NCI-H69 (cell line): ENCODE measurements at regions not wholly inside any gene's neighbourhood (a gene's known extent, or its start where the extent isn't known, plus 50 kb on each side); places are given as distances from the start of the nearest gene placed in this dataset.
"Not testable (repeated sequence)": the region's sequence is repeated elsewhere in the genome, so short reads cannot be mapped to it uniquely, and the experiment has no call there.

Experiments
- DNase-seq: peaks from one replicate; lab custom pipeline; 2025; lab: John Stamatoyannopoulos, UW

GRCh38 chr6:154598399-154598798 is 87.9 kb upstream of the CNKSR3 start:
- DNase-seq, result peak; percentile 7

- no peak for DNase-seq
Observed at GRCh38 chr6:154602296-154602695, 91.8 kb upstream of the CNKSR3 start.

- no peak for DNase-seq
Observed at GRCh38 chr6:154602708-154603107, 92.2 kb upstream of the CNKSR3 start.

GRCh38 chr6:154604119-154604518 is 93.6 kb upstream of the CNKSR3 start:
- DNase-seq, result peak; percentile 61

GRCh38 chr6:154605178-154605881 is 94.8 kb upstream of the CNKSR3 start:
- DNase-seq, result peak; percentile 42

GRCh38 chr6:154605882-154606370 is 95.4 kb upstream of the CNKSR3 start:
- no peak for DNase-seq

GRCh38 chr6:154606457-154606856 is 96.0 kb upstream of the CNKSR3 start:
- DNase-seq, result no peak

GRCh38 chr6:154606860-154607259 is 96.4 kb upstream of the CNKSR3 start:
- DNase-seq, result no peak

GRCh38 chr6:154611241-154611640 is 100.8 kb upstream of the CNKSR3 start:
- no peak for DNase-seq

- no peak for DNase-seq
Observed at GRCh38 chr6:154611847-154612246, 101.4 kb upstream of the CNKSR3 start.

GRCh38 chr6:154613137-154613676 is 102.7 kb upstream of the CNKSR3 start:
- peak; percentile 65 for DNase-seq

- no peak for DNase-seq
Observed at GRCh38 chr6:154614101-154614500, 103.6 kb upstream of the CNKSR3 start.

GRCh38 chr6:154614641-154615040 is 104.2 kb upstream of the CNKSR3 start:
- DNase-seq, result no peak

GRCh38 chr6:154615483-154616025 is 105.1 kb upstream of the CNKSR3 start:
- peak; percentile 98 for DNase-seq

GRCh38 chr6:154617175-154617574 is 106.7 kb upstream of the CNKSR3 start:
- no peak for DNase-seq

- peak; percentile 77 for DNase-seq
Observed at GRCh38 chr6:154619146-154619545, 108.7 kb upstream of the CNKSR3 start.

- DNase-seq, result no peak
Observed at GRCh38 chr6:154621686-154622085, 111.2 kb upstream of the CNKSR3 start.

- DNase-seq, result no peak
Observed at GRCh38 chr6:154622618-154623336, 110.4 kb upstream of the SCAF8 start.

GRCh38 chr6:154623391-154623790 is 109.8 kb upstream of the SCAF8 start:
- DNase-seq, result no peak

- peak; percentile 25 for DNase-seq
Observed at GRCh38 chr6:154624038-154624599, 109.1 kb upstream of the SCAF8 start.

GRCh38 chr6:154624727-154625126 is 108.5 kb upstream of the SCAF8 start:
- DNase-seq, result not testable (repeated sequence)

- DNase-seq, result no peak
Observed at GRCh38 chr6:154625721-154626120, 107.5 kb upstream of the SCAF8 start.
